CD4-positive, alpha-beta memory T cell (primary cell): ENCODE measurements at regions not wholly inside any gene's neighbourhood (a gene's known extent, or its start where the extent isn't known, plus 50 kb on each side); places are given as distances from the start of the nearest gene placed in this dataset.

ENCODE experiments used
- CTCF ChIA-PET: fragments of 350-600 bp; sonication (Branson Sonifier 250); formaldehyde crosslinking; loops from one replicate; lab custom pipeline; 2021; ENCODE audit warnings: inconsistent platforms; ENCODE audit not compliant: partially characterized antibody; lab: Charles Lee
- POLR2A ChIA-PET: fragments of 350-600 bp; sonication (Branson Sonifier 250); formaldehyde crosslinking; loops from one replicate; lab custom pipeline; 2021; ENCODE audit not compliant: partially characterized antibody; lab: Charles Lee
- DNase-seq, 5 donors: peaks; one replicate each; pipeline versions ENCODE4 v3.0.0 to v3.0.0-alpha.2; 2020 to 2022; ENCODE audit warnings: mixed read lengths in 1 of 5
- H3K27ac ChIP-seq: one replicate; pipeline ENCODE4 v1.7.0; 2013; ENCODE audit warnings: low read depth, low read length
- H3K27me3 ChIP-seq: 2 replicates; pipeline ENCODE4 v1.7.0; 2013; ENCODE audit warnings: mild to moderate bottlenecking, low read length, moderate library complexity; ENCODE audit not compliant: insufficient read depth
- H3K36me3 ChIP-seq: 2 replicates; pipeline ENCODE4 v1.7.0; 2013; ENCODE audit warnings: mild to moderate bottlenecking, low read length, moderate library complexity; ENCODE audit not compliant: insufficient read depth
- H3K4me1 ChIP-seq: 2 replicates; pipeline ENCODE4 v1.7.0; 2013; ENCODE audit warnings: mild to moderate bottlenecking, low read length, moderate library complexity; ENCODE audit not compliant: insufficient read depth
- H3K4me3 ChIP-seq, 2 donors: one replicate each; pipeline ENCODE4 v1.7.0; 2013; ENCODE audit warnings: low read length in 2 of 2, mild to moderate bottlenecking in 1 of 2
- H3K9me3 ChIP-seq, 2 donors: one replicate each; pipeline ENCODE4 v1.7.0; 2013; ENCODE audit warnings: low read length in 2 of 2, control low read depth in 1 of 2; ENCODE audit not compliant: control insufficient read depth in 1 of 2
- H3K27ac Mint-ChIP-seq, 7 donors: one replicate each; pipeline ENCODE4 v1.8.0; 2020 to 2021; ENCODE audit warnings: mixed read lengths in 7 of 7, mild to moderate bottlenecking in 6 of 7, inconsistent platforms in 3 of 7, moderate library complexity in 3 of 7
- H3K27me3 Mint-ChIP-seq, 2 donors: one replicate each; pipeline ENCODE4 v1.8.0; 2020 to 2021; ENCODE audit warnings: mixed read lengths in 2 of 2
- H3K36me3 Mint-ChIP-seq, 2 donors: one replicate each; pipeline ENCODE4 v1.8.0; 2020 to 2021; ENCODE audit warnings: mixed read lengths in 2 of 2, inconsistent platforms in 1 of 2, mild to moderate bottlenecking in 1 of 2
- H3K4me1 Mint-ChIP-seq, 4 donors: one replicate each; pipeline ENCODE4 v1.8.0; 2020 to 2021; ENCODE audit warnings: mixed read lengths in 4 of 4, mild to moderate bottlenecking in 1 of 4
- H3K4me3 Mint-ChIP-seq, 8 donors: one replicate each; pipeline ENCODE4 v1.8.0; 2020 to 2021; ENCODE audit warnings: mixed read lengths in 8 of 8, mild to moderate bottlenecking in 7 of 8, moderate library complexity in 6 of 8, inconsistent platforms in 3 of 8
- H3K9me3 Mint-ChIP-seq, 8 donors: one replicate each; pipeline ENCODE4 v1.8.0; 2020 to 2021; ENCODE audit warnings: mixed read lengths in 8 of 8, mild to moderate bottlenecking in 5 of 8, inconsistent platforms in 3 of 8, moderate library complexity in 1 of 8
- intact Hi-C: fragments of 100-400 bp; cut with micrococcal nuclease; formaldehyde crosslinking; loops from one replicate; pipeline ENCODE4 v1.15.1; 2023

GRCh38 chr12:124706363-124706762 lies 139.0 kb upstream of the NCOR2 start:
- no peaks in the 10 kb centered on the region for H3K36me3 Mint-ChIP-seq
- H3K27me3 Mint-ChIP-seq: no peaks in the 10 kb centered on the region
- Histone ChIP-seq H3K4me1 (no peaks in the 10 kb centered on the region), H3K27ac (no peak overlapping the region), H3K9me3 (no peaks in the 10 kb centered on the region), H3K4me3 (no peak overlapping the region), H3K36me3 (no peaks in the 10 kb centered on the region), H3K27me3 (no peaks in the 10 kb centered on the region)
- peaks cover 0 to 5% (median 0%) of the 10 kb centered on the region in 8 donors for H3K9me3 Mint-ChIP-seq
- no peak overlapping the region for H3K4me3 Mint-ChIP-seq
- H3K27ac Mint-ChIP-seq: no peak overlapping the region
- H3K4me1 Mint-ChIP-seq: no peaks in the 10 kb centered on the region
- ChIA-PET CTCF (no interaction called here), POLR2A (no interaction called here)
- no peak for DNase-seq
- intact Hi-C loops: no loop called here

DNA sequence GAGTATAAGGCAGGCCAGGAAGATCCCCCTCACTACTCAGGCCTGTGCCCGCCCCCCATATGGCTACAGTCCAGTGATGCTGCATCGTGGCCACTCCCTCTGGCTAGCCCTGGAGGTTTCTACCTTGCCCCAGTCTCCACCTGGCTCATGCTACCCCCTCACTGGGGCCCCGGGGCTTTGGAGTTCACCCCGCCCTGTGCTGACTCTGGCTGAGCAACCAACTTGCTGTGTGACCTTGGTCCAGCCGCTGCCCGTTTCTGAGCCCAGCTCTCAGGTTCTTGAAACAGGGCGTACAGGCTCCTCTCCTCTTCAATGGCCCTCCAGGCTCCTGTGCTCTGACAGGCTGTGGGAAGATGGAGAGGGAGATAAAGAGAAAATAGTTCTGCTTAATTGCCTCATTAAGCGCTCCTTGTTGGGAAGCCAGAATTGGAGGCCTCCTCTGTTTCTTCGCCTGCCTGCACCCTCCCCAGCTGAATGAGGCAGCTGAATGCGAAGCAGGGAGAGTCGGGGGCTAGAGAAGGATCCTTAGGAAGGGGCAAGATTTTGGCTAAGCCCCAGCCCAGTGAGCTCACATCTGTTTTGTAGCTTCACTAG lies 138.2 kb upstream of the NCOR2 start:
- no peaks in the 10 kb centered on the region for H3K9me3 ChIP-seq
- CTCF ChIA-PET: no interaction called here
- intact Hi-C loops: no loop called here
- H3K9me3 Mint-ChIP-seq: peaks cover 0 to 5% (median 0%) of the 10 kb centered on the region in 8 donors
- no peaks in the 10 kb centered on the region for H3K36me3 Mint-ChIP-seq
- H3K4me3 Mint-ChIP-seq: no peak overlapping the region
- H3K4me1 ChIP-seq: no peaks in the 10 kb centered on the region
- POLR2A ChIA-PET: no interaction called here
- H3K27me3 Mint-ChIP-seq: no peaks in the 10 kb centered on the region
- H3K27me3 ChIP-seq: no peaks in the 10 kb centered on the region
- no peak overlapping the region for H3K4me3 ChIP-seq
- DNase-seq: no peak
- H3K27ac ChIP-seq: no peak overlapping the region
- H3K36me3 ChIP-seq: no peaks in the 10 kb centered on the region
- H3K27ac Mint-ChIP-seq: no peak overlapping the region
- no peaks in the 10 kb centered on the region for H3K4me1 Mint-ChIP-seq

DNA sequence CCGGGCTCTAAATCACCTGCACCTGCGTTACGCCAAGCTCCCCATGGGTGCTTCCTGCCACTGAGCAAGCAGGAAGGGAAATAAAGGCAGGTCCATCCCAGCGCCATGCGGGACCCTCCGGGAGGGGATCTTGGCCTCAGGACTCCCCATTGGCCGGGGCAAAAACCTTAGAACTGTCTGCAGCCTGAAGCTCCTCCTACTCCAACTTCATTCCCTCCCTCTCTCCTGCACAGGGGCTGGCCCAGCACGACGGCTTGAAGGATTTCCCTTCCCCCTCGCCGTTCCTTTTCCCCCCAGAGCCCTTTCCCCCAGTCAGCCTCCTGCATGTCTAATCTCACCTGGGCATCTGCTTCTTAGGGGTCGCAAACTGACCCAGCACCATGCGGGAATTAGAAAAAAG lies 137.2 kb upstream of the NCOR2 start:
- intact Hi-C loops: no loop called here
- Mint-ChIP-seq H3K36me3 (no peaks in the 10 kb centered on the region), H3K27me3 (no peaks in the 10 kb centered on the region), H3K4me1 (no peaks in the 10 kb centered on the region), H3K27ac (no peak overlapping the region), H3K9me3 (peaks cover 0 to 5% (median 0%) of the 10 kb centered on the region in 8 donors), H3K4me3 (no peak overlapping the region)
- DNase-seq: no peak
- H3K9me3 ChIP-seq: no peaks in the 10 kb centered on the region
- no peaks in the 10 kb centered on the region for H3K27me3 ChIP-seq
- POLR2A ChIA-PET: no interaction called here
- no peaks in the 10 kb centered on the region for H3K4me1 ChIP-seq
- H3K27ac ChIP-seq: no peak overlapping the region
- no peaks in the 10 kb centered on the region for H3K36me3 ChIP-seq
- CTCF ChIA-PET: no interaction called here
- no peak overlapping the region for H3K4me3 ChIP-seq

GRCh38 chr12:124703856-124704255 lies 136.4 kb upstream of the NCOR2 start:
- ChIA-PET POLR2A (no interaction called here), CTCF (no interaction called here)
- Mint-ChIP-seq H3K4me1 (no peaks in the 10 kb centered on the region), H3K4me3 (no peak overlapping the region), H3K27me3 (peaks cover 0 to 3% of the 10 kb centered on the region in 2 donors), H3K9me3 (peaks cover 0 to 2% (median 0%) of the 10 kb centered on the region in 8 donors), H3K36me3 (no peaks in the 10 kb centered on the region), H3K27ac (no peak overlapping the region)
- DNase-seq: no peak
- H3K4me1 ChIP-seq: no peaks in the 10 kb centered on the region
- no peak overlapping the region for H3K27ac ChIP-seq
- H3K4me3 ChIP-seq: no peak overlapping the region
- H3K36me3 ChIP-seq: no peaks in the 10 kb centered on the region
- no peaks in the 10 kb centered on the region for H3K9me3 ChIP-seq
- H3K27me3 ChIP-seq: no peaks in the 10 kb centered on the region
- intact Hi-C loops: no loop called here

DNA sequence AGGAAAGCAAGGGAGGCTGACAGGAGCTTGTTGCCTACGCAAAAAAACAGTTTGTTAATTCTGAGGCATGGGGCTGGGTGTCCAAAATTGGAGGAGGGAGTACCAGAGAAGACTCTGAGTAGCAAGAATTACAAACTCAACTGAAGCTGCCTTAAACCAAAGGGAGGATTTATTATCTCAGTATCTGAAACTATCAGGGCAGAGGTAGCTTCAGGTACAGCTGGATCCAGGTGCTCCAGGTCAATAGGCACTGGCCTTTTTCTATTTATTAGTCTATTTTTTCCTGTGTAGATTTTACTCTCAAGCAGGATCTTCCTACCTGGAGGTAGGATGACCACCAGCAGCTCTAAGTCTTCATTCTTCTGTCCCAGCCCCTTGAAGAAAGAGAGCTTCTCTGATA lies 135.3 kb upstream of the NCOR2 start:
- intact Hi-C loops: no loop called here
- H3K27ac Mint-ChIP-seq: no peak overlapping the region
- Histone ChIP-seq H3K4me1 (no peaks in the 10 kb centered on the region), H3K9me3 (no peaks in the 10 kb centered on the region), H3K27me3 (no peaks in the 10 kb centered on the region), H3K36me3 (no peaks in the 10 kb centered on the region), H3K27ac (no peak overlapping the region), H3K4me3 (no peak overlapping the region)
- ChIA-PET POLR2A (no interaction called here), CTCF (interaction anchor here (1.1 kb wide), 1 partner anchor 8 kb away, joined by 3 read pairs; no protein-coding TSS in a partner anchor)
- H3K4me1 Mint-ChIP-seq: no peaks in the 10 kb centered on the region
- no peaks in the 10 kb centered on the region for H3K36me3 Mint-ChIP-seq
- H3K9me3 Mint-ChIP-seq: peaks cover 0 to 2% (median 0%) of the 10 kb centered on the region in 8 donors
- no peak for DNase-seq
- peaks cover 0 to 3% of the 10 kb centered on the region in 2 donors for H3K27me3 Mint-ChIP-seq
- no peak overlapping the region for H3K4me3 Mint-ChIP-seq

DNA sequence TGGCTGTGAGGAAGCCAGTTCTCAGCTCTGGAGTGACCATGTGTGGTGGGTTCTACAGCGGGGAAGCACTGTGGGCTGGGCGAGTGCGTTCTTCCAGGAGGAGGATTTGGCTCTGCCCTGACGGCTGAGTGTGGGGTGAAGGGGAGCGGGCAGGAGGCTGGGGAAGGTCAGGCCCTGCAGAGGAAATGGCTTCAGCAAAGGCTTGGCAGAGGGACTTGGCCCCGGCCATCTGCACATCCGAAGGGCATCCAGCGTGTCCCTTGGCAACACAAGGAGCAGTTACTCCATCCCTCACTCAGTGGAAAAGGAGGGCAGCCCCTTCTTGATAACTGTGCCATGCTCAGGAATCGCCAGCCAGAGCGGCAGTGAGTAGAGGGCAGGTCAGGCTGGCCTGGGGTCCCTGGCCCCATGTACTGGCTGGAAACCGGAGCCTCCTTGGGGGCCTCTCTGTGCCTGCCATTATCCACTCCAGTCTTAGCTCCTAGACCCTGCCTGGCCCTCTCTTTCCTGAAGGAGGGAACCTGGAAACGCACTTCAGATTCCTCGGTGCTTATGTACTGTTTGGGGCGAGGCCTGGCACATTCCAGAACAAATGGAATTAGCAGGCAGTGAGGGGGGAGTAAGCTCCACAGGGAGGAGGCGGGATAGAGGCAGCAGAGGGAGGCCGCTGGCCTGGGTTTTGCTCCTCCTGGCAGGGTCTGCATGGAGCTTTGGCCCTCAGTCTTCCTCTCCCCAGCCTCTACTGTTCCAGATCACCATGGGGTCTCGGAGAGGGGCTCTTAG lies 133.6 kb upstream of the NCOR2 start:
- no peak for DNase-seq
- Histone ChIP-seq H3K4me1 (no peaks in the 10 kb centered on the region), H3K27me3 (no peaks in the 10 kb centered on the region), H3K27ac (no peak overlapping the region), H3K9me3 (no peaks in the 10 kb centered on the region), H3K36me3 (no peaks in the 10 kb centered on the region), H3K4me3 (no peak overlapping the region)
- H3K4me3 Mint-ChIP-seq: no peak overlapping the region
- CTCF ChIA-PET: no interaction called here
- no peaks in the 10 kb centered on the region for H3K4me1 Mint-ChIP-seq
- POLR2A ChIA-PET: no interaction called here
- intact Hi-C loops: no loop called here
- peaks cover 0 to 2% (median 0%) of the 10 kb centered on the region in 8 donors for H3K9me3 Mint-ChIP-seq
- peaks cover 0 to 3% of the 10 kb centered on the region in 2 donors for H3K27me3 Mint-ChIP-seq
- H3K36me3 Mint-ChIP-seq: no peaks in the 10 kb centered on the region
- H3K27ac Mint-ChIP-seq: no peak overlapping the region

- POLR2A ChIA-PET: no interaction called here
- Histone ChIP-seq H3K4me1 (no peaks in the 10 kb centered on the region), H3K27me3 (no peaks in the 10 kb centered on the region), H3K36me3 (no peaks in the 10 kb centered on the region), H3K4me3 (no peak overlapping the region), H3K27ac (no peak overlapping the region), H3K9me3 (no peaks in the 10 kb centered on the region)
- Mint-ChIP-seq H3K4me1 (no peaks in the 10 kb centered on the region), H3K27me3 (peaks cover 0 to 3% of the 10 kb centered on the region in 2 donors), H3K36me3 (no peaks in the 10 kb centered on the region), H3K9me3 (peaks cover 0 to 2% (median 0%) of the 10 kb centered on the region in 8 donors), H3K4me3 (no peak overlapping the region), H3K27ac (no peak overlapping the region)
- CTCF ChIA-PET: no interaction called here
- intact Hi-C loops: no loop called here
- DNase-seq: no peak
These were observed 132.5 kb upstream of the NCOR2 start for GRCh38 chr12:124699909-124700308.
